ENCODE measurements at regions not wholly inside any gene's neighbourhood (a gene's known extent, or its start where the extent isn't known, plus 50 kb on each side); places are given as distances from the start of the nearest gene placed in this dataset.

GRCh38 chr10:111161109-111161874, 84.5 kb downstream of the ADRA2A start:
- Mint-ChIP-seq H3K4me1 (no peaks in the 10 kb centered on the region), H3K27me3 (peaks cover 31% of the 10 kb centered on the region), H3K4me3 (no peak overlapping the region), H3K36me3 (ENCODE audit: low read depth) (no peaks in the 10 kb centered on the region), H3K27ac (no peak overlapping the region), H3K9me3 (no peaks in the 10 kb centered on the region)
- ChIA-PET CTCF (interaction anchor here (0.7 to 0.8 kb wide), 2 partner anchors 14 to 545 kb away, joined by 3 read pairs; no protein-coding TSS in a partner anchor), POLR2A (no interaction called here)
- DNase-seq, result no peak

DNA sequence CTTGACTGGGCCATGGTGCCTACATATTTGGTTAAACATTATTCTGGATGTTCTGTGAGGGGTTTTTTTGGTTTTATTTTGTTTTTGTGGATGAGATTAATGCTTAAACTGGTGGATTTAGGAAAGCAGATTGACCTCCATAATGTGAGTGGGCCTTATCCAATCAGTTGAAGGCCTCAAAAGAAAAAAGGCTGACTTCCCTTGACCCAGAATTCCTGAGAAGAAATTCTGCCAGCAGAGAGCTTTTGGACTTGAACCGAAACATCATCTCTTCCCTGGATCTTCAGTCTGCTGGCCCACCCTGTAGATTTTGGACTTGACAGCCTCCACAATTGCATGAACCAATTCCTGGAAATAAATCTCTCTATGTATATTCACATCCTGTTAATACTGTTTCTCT, 94.4 kb downstream of the ADRA2A start:
- Mint-ChIP-seq H3K27ac (no peak overlapping the region), H3K36me3 (ENCODE audit: low read depth) (no peaks in the 10 kb centered on the region), H3K27me3 (peaks cover 3% of the 10 kb centered on the region), H3K9me3 (no peaks in the 10 kb centered on the region), H3K4me1 (no peaks in the 10 kb centered on the region), H3K4me3 (no peak overlapping the region)
- ChIA-PET CTCF (no interaction called here), POLR2A (no interaction called here)
- no peak for DNase-seq

GRCh38 chr10:111175787-111176186, 99.0 kb downstream of the ADRA2A start:
- no peak overlapping the region for H3K27ac Mint-ChIP-seq
- H3K27me3 Mint-ChIP-seq, result peaks cover 6% of the 10 kb centered on the region
- ChIA-PET CTCF (no interaction called here), POLR2A (no interaction called here)
- H3K4me1 Mint-ChIP-seq, result no peaks in the 10 kb centered on the region
- no peak overlapping the region for H3K4me3 Mint-ChIP-seq
- no peak for DNase-seq
- no peaks in the 10 kb centered on the region for H3K36me3 Mint-ChIP-seq (ENCODE audit: low read depth)
- H3K9me3 Mint-ChIP-seq, result no peaks in the 10 kb centered on the region

- Mint-ChIP-seq H3K4me1 (no peaks in the 10 kb centered on the region), H3K9me3 (no peaks in the 10 kb centered on the region), H3K27me3 (peaks cover 8% of the 10 kb centered on the region), H3K27ac (no peak overlapping the region), H3K36me3 (ENCODE audit: low read depth) (no peaks in the 10 kb centered on the region), H3K4me3 (no peak overlapping the region)
- ChIA-PET POLR2A (no interaction called here), CTCF (no interaction called here)
- no peak for DNase-seq
Measured at GRCh38 chr10:111177379-111177778, 100.5 kb downstream of the ADRA2A start.

- no peak overlapping the region for H3K27ac Mint-ChIP-seq
- H3K4me3 Mint-ChIP-seq, result no peak overlapping the region
- H3K36me3 Mint-ChIP-seq (ENCODE audit: low read depth), result no peaks in the 10 kb centered on the region
- ChIA-PET CTCF (no interaction called here), POLR2A (no interaction called here)
- no peak for DNase-seq
- no peaks in the 10 kb centered on the region for H3K9me3 Mint-ChIP-seq
- no peaks in the 10 kb centered on the region for H3K4me1 Mint-ChIP-seq
- peaks cover 9% of the 10 kb centered on the region for H3K27me3 Mint-ChIP-seq
Measured at GRCh38 chr10:111179514-111179913, 102.7 kb downstream of the ADRA2A start.

- ChIA-PET CTCF (no interaction called here), POLR2A (no interaction called here)
- Mint-ChIP-seq H3K36me3 (ENCODE audit: low read depth) (no peaks in the 10 kb centered on the region), H3K4me3 (no peak overlapping the region), H3K4me1 (no peaks in the 10 kb centered on the region), H3K27me3 (peaks cover 19% of the 10 kb centered on the region), H3K27ac (no peak overlapping the region), H3K9me3 (no peaks in the 10 kb centered on the region)
- no peak for DNase-seq
Measured at GRCh38 chr10:111186358-111186757, 109.5 kb downstream of the ADRA2A start.

DNA sequence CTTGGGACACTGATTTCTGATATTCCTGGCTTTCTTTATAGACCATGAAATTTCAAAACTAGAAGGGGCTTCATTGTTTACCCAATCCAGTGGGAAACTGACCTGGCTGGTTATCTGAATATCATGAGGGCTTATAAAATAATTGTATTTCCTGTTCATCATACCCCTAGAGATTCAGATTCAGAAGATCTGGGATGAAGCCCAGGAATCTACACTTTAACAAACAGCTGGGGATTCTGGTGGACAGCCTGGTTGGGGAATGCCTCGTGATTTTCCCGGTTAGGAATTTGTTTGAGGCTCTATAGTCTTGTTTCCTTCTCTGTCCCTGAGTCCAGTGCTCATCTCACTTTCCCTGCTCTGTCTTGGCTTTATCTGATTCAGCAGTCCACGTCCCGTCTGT, 110.3 kb downstream of the ADRA2A start:
- Mint-ChIP-seq H3K4me1 (no peaks in the 10 kb centered on the region), H3K9me3 (no peaks in the 10 kb centered on the region), H3K4me3 (no peak overlapping the region), H3K27ac (no peak overlapping the region), H3K27me3 (peaks cover 22% of the 10 kb centered on the region), H3K36me3 (ENCODE audit: low read depth) (no peaks in the 10 kb centered on the region)
- ChIA-PET POLR2A (no interaction called here), CTCF (no interaction called here)
- no peak for DNase-seq

DNA sequence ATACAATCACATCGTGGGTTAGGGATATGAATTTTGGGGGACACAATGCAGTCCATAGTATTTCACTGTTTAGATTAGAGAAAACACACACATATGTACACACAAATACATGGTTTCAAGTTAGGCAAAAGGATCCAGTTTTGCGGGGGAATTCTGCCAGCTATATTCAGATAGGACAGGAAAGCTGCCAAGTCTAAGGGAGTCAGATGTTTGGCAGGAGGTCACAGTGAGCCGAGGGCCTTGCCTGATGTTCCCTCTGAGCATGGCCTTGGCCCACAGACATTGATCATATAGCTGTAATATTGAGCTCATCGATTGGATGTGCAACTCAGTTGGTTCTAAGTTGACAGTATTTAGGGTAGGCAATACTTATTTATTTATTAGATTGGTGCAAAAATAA, 122.8 kb downstream of the ADRA2A start:
- Mint-ChIP-seq H3K27me3 (no peaks in the 10 kb centered on the region), H3K36me3 (ENCODE audit: low read depth) (no peaks in the 10 kb centered on the region), H3K9me3 (no peaks in the 10 kb centered on the region), H3K4me1 (no peaks in the 10 kb centered on the region), H3K4me3 (no peak overlapping the region), H3K27ac (no peak overlapping the region)
- DNase-seq, result no peak
- ChIA-PET CTCF (interaction anchor here (1.4 kb wide), 1 partner anchor 11 kb away, joined by 3 read pairs; no protein-coding TSS in a partner anchor), POLR2A (no interaction called here)

DNA sequence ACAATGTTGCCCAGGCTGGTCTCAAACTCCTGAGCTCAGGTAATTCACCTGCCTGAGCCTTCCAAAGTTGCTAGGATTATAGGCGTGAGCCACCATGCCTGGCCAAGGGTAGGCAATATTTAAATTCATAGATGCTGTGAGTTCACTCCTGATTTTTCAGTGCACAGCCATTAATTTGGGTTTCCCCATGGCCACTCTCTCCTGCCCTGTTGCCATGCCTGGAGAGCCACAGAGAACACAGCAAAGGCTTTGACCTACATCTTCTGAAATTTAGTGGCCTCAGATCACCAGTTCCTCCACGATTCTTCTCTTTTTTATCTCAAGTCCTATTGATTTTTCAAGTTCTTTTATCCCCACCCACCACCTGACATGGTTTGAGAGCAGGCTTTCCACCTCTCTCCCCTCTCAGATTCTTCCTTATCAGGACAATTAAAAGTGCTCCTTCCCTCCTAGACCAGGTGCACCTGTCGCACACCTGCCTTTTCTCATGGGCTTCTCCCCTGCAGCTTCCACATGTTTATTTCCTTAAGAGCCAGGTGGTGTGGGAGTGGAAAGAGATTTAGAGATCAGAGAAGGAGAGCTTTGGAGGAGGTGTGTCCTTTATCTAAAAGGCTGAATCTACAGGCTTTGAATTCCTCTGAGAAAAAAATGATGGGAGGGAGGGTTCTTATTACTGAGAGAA, 123.8 kb downstream of the ADRA2A start:
- Mint-ChIP-seq H3K4me1 (no peaks in the 10 kb centered on the region), H3K9me3 (no peaks in the 10 kb centered on the region), H3K4me3 (no peak overlapping the region), H3K27me3 (peaks cover 4% of the 10 kb centered on the region), H3K27ac (no peak overlapping the region), H3K36me3 (ENCODE audit: low read depth) (no peaks in the 10 kb centered on the region)
- no peak for DNase-seq
- ChIA-PET POLR2A (no interaction called here), CTCF (no interaction called here)

GRCh38 chr10:111203615-111204014, 126.8 kb downstream of the ADRA2A start:
- no peaks in the 10 kb centered on the region for H3K9me3 Mint-ChIP-seq
- H3K4me1 Mint-ChIP-seq, result no peaks in the 10 kb centered on the region
- peaks cover 4% of the 10 kb centered on the region for H3K27me3 Mint-ChIP-seq
- H3K27ac Mint-ChIP-seq, result no peak overlapping the region
- ChIA-PET POLR2A (no interaction called here), CTCF (no interaction called here)
- H3K4me3 Mint-ChIP-seq, result no peak overlapping the region
- no peak for DNase-seq
- H3K36me3 Mint-ChIP-seq (ENCODE audit: low read depth), result no peaks in the 10 kb centered on the region

DNA sequence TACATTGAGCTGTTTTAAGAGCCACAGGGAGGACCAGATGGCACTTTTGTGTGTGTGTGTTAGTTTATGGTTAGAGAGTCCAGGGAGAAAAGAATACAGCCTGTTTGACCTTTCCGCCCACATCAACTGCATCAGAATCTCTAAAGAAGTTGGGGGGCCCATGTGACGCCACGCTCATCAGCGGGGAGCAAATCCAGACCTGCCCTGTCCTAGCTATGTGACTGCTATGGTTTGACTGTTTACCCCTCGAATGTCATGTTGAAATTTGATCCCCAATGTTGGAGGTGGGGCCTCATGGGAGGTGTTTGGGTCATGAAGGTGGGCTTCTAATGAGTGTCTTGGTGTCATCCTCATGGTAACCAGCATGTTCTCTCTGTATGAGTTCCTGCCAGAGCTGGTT, 128.0 kb downstream of the ADRA2A start:
- H3K27ac Mint-ChIP-seq, result no peak overlapping the region
- ChIA-PET CTCF (no interaction called here), POLR2A (no interaction called here)
- H3K9me3 Mint-ChIP-seq, result no peaks in the 10 kb centered on the region
- H3K4me1 Mint-ChIP-seq, result no peaks in the 10 kb centered on the region
- H3K4me3 Mint-ChIP-seq, result no peak overlapping the region
- H3K27me3 Mint-ChIP-seq, result peaks cover 4% of the 10 kb centered on the region
- DNase-seq, result no peak
- H3K36me3 Mint-ChIP-seq (ENCODE audit: low read depth), result no peaks in the 10 kb centered on the region

DNA sequence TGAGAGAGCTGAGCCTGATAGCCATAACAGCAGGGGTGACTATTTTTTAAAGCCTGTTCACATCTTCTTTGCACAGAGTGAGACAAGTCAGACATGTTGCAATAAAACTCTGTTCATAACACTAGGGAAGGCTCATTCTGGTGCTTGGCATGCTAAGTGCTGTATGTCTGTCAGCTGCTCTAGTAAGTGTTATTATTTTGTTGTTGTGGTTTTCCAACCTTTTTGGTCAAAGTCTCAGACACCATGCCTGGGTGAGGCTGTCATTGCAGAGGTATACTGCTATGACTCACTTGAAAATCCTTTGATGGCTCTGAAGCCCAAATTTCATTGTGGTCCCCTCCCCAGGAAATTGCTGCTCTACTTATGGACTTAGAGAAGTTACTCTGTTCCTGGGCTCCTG, 129.7 kb downstream of the ADRA2A start:
- Mint-ChIP-seq H3K27ac (no peak overlapping the region), H3K4me1 (no peaks in the 10 kb centered on the region), H3K4me3 (no peak overlapping the region), H3K36me3 (ENCODE audit: low read depth) (no peaks in the 10 kb centered on the region), H3K9me3 (no peaks in the 10 kb centered on the region), H3K27me3 (peaks cover 4% of the 10 kb centered on the region)
- POLR2A ChIA-PET, result no interaction called here
- no peak for DNase-seq
- CTCF ChIA-PET, result no interaction called here

DNA sequence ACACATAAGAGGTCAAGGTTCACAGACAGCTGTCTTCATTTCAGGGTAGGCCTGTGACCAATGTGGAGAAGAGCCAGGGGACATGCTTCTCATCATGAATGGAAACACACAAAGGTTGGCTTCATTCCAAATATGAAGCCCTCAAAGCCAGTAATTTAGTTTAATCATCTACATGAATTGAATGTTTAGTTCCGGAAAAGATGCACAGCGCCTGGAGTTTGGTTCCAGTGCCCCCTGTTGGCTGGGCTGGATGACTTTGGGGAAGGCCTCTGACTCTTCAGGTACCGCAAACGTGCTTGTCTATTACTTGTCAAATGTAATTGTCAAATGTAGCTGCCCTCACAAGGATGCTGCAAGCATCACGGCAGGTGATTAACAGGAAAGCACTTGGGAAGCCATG, 130.7 kb downstream of the ADRA2A start:
- no peaks in the 10 kb centered on the region for H3K36me3 Mint-ChIP-seq (ENCODE audit: low read depth)
- no peaks in the 10 kb centered on the region for H3K9me3 Mint-ChIP-seq
- ChIA-PET POLR2A (no interaction called here), CTCF (no interaction called here)
- H3K27me3 Mint-ChIP-seq, result peaks cover 4% of the 10 kb centered on the region
- peak; percentile 18 for DNase-seq
- no peak overlapping the region for H3K4me3 Mint-ChIP-seq
- no peaks in the 10 kb centered on the region for H3K4me1 Mint-ChIP-seq
- H3K27ac Mint-ChIP-seq, result no peak overlapping the region

DNA sequence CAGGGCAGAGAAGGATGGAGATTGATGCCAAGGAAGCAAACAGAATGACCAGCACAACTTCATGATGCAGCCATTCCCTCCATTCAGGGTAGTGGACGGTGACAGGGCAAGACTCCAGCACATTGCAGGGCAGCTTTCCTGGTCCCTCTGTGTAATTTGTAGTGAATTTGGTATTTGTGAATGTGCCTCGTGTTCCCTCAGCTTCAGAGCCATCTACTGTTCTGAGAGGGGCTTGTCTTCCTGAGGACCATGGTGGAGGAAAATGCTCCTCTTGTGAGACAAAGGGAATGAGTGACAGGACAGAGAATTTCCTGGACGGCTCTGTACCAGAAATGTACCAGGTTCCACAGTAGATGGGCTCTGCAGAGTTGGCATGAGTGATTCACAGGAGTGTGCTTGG, 132.1 kb downstream of the ADRA2A start:
- H3K27me3 Mint-ChIP-seq, result peaks cover 4% of the 10 kb centered on the region
- no peak overlapping the region for H3K27ac Mint-ChIP-seq
- CTCF ChIA-PET, result no interaction called here
- H3K4me1 Mint-ChIP-seq, result no peaks in the 10 kb centered on the region
- H3K9me3 Mint-ChIP-seq, result no peaks in the 10 kb centered on the region
- DNase-seq, result no peak
- no peak overlapping the region for H3K4me3 Mint-ChIP-seq
- no peaks in the 10 kb centered on the region for H3K36me3 Mint-ChIP-seq (ENCODE audit: low read depth)
- POLR2A ChIA-PET, result no interaction called here
